ENCODE measurements at regions not wholly inside any gene's neighbourhood (a gene's known extent, or its start where the extent isn't known, plus 50 kb on each side); places are given as distances from the start of the nearest gene placed in this dataset.

GRCh38 chr6:153621070-153621469 is 418.0 kb upstream of the OPRM1 start:
- Histone ChIP-seq H2AFZ (ENCODE audit: low read length) (no peak overlapping the region), H2BK15ac (ENCODE audit: low read depth, low read length) (no peak overlapping the region), H3K56ac (ENCODE audit: insufficient read length, low read depth, low read length) (no peak overlapping the region), H2BK12ac (ENCODE audit: insufficient read length, low read depth, low read length) (no peak overlapping the region), H3K27ac (ENCODE audit: insufficient read length, low read depth, low read length) (no peak overlapping the region), H4K8ac (replicated peaks; ENCODE audit: insufficient read length, low read depth, low read length) (no peak overlapping the region), H3T11ph (ENCODE audit: low read length) (no peak overlapping the region), H3K9me3 (ENCODE audit: control insufficient read depth, low read depth, low read length) (no peaks in the 10 kb centered on the region), H3K4me2 (ENCODE audit: insufficient read depth, insufficient read length, low read length) (no peak overlapping the region), H3K4ac (ENCODE audit: low read depth, low read length) (no peak overlapping the region), H3K23ac (ENCODE audit: insufficient read length, low read depth, low read length) (no peak overlapping the region), H3K14ac (ENCODE audit: insufficient read depth, low read length) (no peak overlapping the region), H4K20me1 (ENCODE audit: control insufficient read depth, insufficient read depth, insufficient read length) (no peaks in the 10 kb centered on the region), H2BK5ac (ENCODE audit: insufficient read length, low read length) (no peak overlapping the region), H3K27me3 (ENCODE audit: insufficient read depth, low read length) (no peaks in the 10 kb centered on the region), H2AK5ac (ENCODE audit: insufficient read length, low read length) (no peak overlapping the region), H3K79me1 (ENCODE audit: insufficient read depth, low read depth, low read length, poor library complexity, severe bottlenecking) (no peaks in the 10 kb centered on the region), H2BK120ac (ENCODE audit: low read depth, low read length, poor library complexity, severe bottlenecking) (no peak overlapping the region), H3K4me1 (ENCODE audit: insufficient read depth, low read length) (no peaks in the 10 kb centered on the region), H4K5ac (ENCODE audit: insufficient read length, low read depth, low read length) (no peak overlapping the region), H3K23me2 (ENCODE audit: insufficient read length, low read depth, low read length, poor library complexity, severe bottlenecking) (no peaks in the 10 kb centered on the region), H2BK20ac (ENCODE audit: low read depth, low read length, poor library complexity, severe bottlenecking) (no peak overlapping the region), H4K91ac (ENCODE audit: insufficient read length, low read depth, low read length) (no peak overlapping the region), H3K9ac (ENCODE audit: extremely low read depth, insufficient read length, low read length) (no peak overlapping the region), H3K18ac (ENCODE audit: insufficient read length, low read depth, low read length) (no peak overlapping the region), H3K79me2 (ENCODE audit: insufficient read depth, low read length) (no peaks in the 10 kb centered on the region)
- no CpG with 5 or more reads among the region's 5 CpGs for WGBS (ENCODE audit: extremely low coverage, insufficient read length, low lambda C conversion rate)
- Mint-ChIP-seq H3K27ac (no peak overlapping the region), H3K4me3 (no peak overlapping the region), H3K9me3 (no peaks in the 10 kb centered on the region), H3K4me1 (peaks cover 5 to 6% of the 10 kb centered on the region in 2 experiments), H3K36me3 (ENCODE audit: insufficient read depth in 1 of 3, low read depth in 3 of 3) (no peaks in the 10 kb centered on the region), H3K27me3 (ENCODE audit: low read depth) (no peaks in the 10 kb centered on the region)
- no peak for TF ChIP-seq CTCF (conservative IDR thresholded peaks at IDR 0.05)
- DNase-seq: no peak
